Endothelial cell of umbilical vein (primary cell): ENCODE measurements at regions not wholly inside any gene's neighbourhood (a gene's known extent, or its start where the extent isn't known, plus 50 kb on each side); places are given as distances from the start of the nearest gene placed in this dataset.

Experiments
- BruUV-seq: library from RNA; stranded (reverse); fragments of 400-500 nt; replicated peaks from 2 replicates; lab custom pipeline; 2021; lab: Mats Ljungman, UMichigan
- CTCF ChIA-PET: fragments of 300-600, 350-600 bp; sonication (Branson Sonifier 250); formaldehyde crosslinking; loops from one replicate; lab custom pipeline; 2021; ENCODE audit warnings: antibody characterized with exemption, inconsistent platforms; lab: Charles Lee
- POLR2A ChIA-PET: fragments of 300-600, 350-600 bp; sonication (Branson Sonifier 250); formaldehyde crosslinking; loops from one replicate; lab custom pipeline; 2021; ENCODE audit warnings: antibody characterized with exemption, inconsistent platforms; lab: Charles Lee
- DNase-seq: peaks from one replicate; pipeline ENCODE4 v3.0.0-alpha.2; 2011; ENCODE audit warnings: low read depth, low spot score
- FAIRE-seq: peaks from 2 replicates; lab custom pipeline; 2011; peaks lifted over from hg19 to GRCh38; lab: Jason Lieb, UNC
- H2AFZ ChIP-seq: 2 replicates; pipeline ENCODE4 v1.6.0; 2012; ENCODE audit warnings: low read depth, low read length, control low read depth, inconsistent platforms
- H3K27ac ChIP-seq: 2 replicates; pipeline ENCODE4 v1.5.1; 2011; ENCODE audit warnings: low read depth, mild to moderate bottlenecking, control low read depth, low read length, moderate library complexity; ENCODE audit not compliant: insufficient read depth
- H3K27me3 ChIP-seq, 2 experiments: 2 replicates each; pipeline versions ENCODE4 v1.6.0 to v1.6.1; 2011; ENCODE audit warnings: low read length in 2 of 2, mixed read lengths in 1 of 2; ENCODE audit not compliant: control insufficient read depth in 2 of 2, insufficient read depth in 2 of 2
- H3K36me3 ChIP-seq, 2 experiments: 2 replicates in 1 of 2; 3 replicates in 1 of 2; pipeline ENCODE4 v1.5.1; 2011; ENCODE audit warnings: low read length in 2 of 2, mild to moderate bottlenecking in 1 of 2, moderate library complexity in 1 of 2; ENCODE audit not compliant: control insufficient read depth in 2 of 2, insufficient read depth in 2 of 2; ENCODE audit errors: extremely low read depth in 1 of 2
- H3K4me1 ChIP-seq: 3 replicates; pipeline ENCODE4 v1.5.1; 2011; ENCODE audit warnings: mild to moderate bottlenecking, low read length; ENCODE audit not compliant: control insufficient read depth, insufficient read depth; ENCODE audit errors: extremely low read depth
- H3K4me2 ChIP-seq: 2 replicates; pipeline ENCODE4 v1.6.1; 2011; ENCODE audit warnings: low read length, control low read depth, mixed read lengths; ENCODE audit not compliant: insufficient read depth
- H3K4me3 ChIP-seq, 3 experiments: fragments of 200-600 bp in 1 of 3; sonication (generic), shearing (Covaris generic) in 1 of 3; replicated peaks in 1 of 3; 2 replicates each; pipeline ENCODE4 v1.5.1; 2011 to 2016; ENCODE audit warnings: control low read depth in 3 of 3, low read length in 3 of 3, mild to moderate bottlenecking in 2 of 3, inconsistent platforms in 1 of 3, low read depth in 1 of 3, moderate library complexity in 1 of 3; ENCODE audit not compliant: insufficient read depth in 1 of 3
- H3K79me2 ChIP-seq: 2 replicates; pipeline ENCODE4 v1.6.0; 2012; ENCODE audit warnings: low read length, inconsistent platforms; ENCODE audit not compliant: control insufficient read depth, insufficient read depth
- H3K9ac ChIP-seq: replicated peaks from 2 replicates; pipeline ENCODE3; 2011; ENCODE audit warnings: low read length, control low read depth; ENCODE audit not compliant: insufficient read depth; ENCODE audit errors: extremely low read depth
- H3K9me1 ChIP-seq: replicated peaks from 3 replicates; pipeline ENCODE4 v1.6.0; 2011; ENCODE audit warnings: mild to moderate bottlenecking, low read length; ENCODE audit not compliant: control insufficient read depth, insufficient read depth; ENCODE audit errors: extremely low read depth
- H3K9me3 ChIP-seq: replicated peaks from 2 replicates; pipeline ENCODE4 v1.5.1; 2012; ENCODE audit warnings: low read length, inconsistent platforms; ENCODE audit not compliant: control insufficient read depth, insufficient read depth
- H4K20me1 ChIP-seq: replicated peaks from 2 replicates; pipeline ENCODE3; 2011; ENCODE audit warnings: mild to moderate bottlenecking, low read length; ENCODE audit not compliant: control insufficient read depth, insufficient read depth; ENCODE audit errors: extremely low read depth
- CTCF ChIP-seq, 2 donors: IDR thresholded peaks; 1 replicate in 1 of 2; 2 replicates in 1 of 2; pipeline ENCODE4 v1.5.1; 2011; ENCODE audit warnings: low read length in 2 of 2, mild to moderate bottlenecking in 2 of 2, moderate library complexity in 2 of 2, control low read depth in 1 of 2, inconsistent platforms in 1 of 2, low read depth in 1 of 2; ENCODE audit not compliant: insufficient read depth in 1 of 2; ENCODE audit errors: extremely low read depth in 1 of 2
- EZH2 ChIP-seq: IDR thresholded peaks from 2 replicates; pipeline ENCODE4 v1.6.1; 2012; ENCODE audit warnings: borderline replicate concordance, low read depth, mild to moderate bottlenecking, moderate library complexity, low read length, inconsistent platforms; ENCODE audit not compliant: severe bottlenecking
- FOS ChIP-seq: IDR thresholded peaks from 2 replicates; pipeline ENCODE4 v1.6.1; 2011; ENCODE audit warnings: mild to moderate bottlenecking, low read length, moderate library complexity, borderline replicate concordance; ENCODE audit not compliant: insufficient read depth
- GATA2 ChIP-seq: IDR thresholded peaks from 2 replicates; pipeline ENCODE4 v1.7.0; 2011; ENCODE audit warnings: low read depth, mild to moderate bottlenecking, moderate library complexity, mixed read lengths, low read length; ENCODE audit not compliant: insufficient read length, insufficient read depth
- JUN ChIP-seq: IDR thresholded peaks from 2 replicates; pipeline ENCODE4 v1.6.1; 2011; ENCODE audit warnings: borderline replicate concordance, low read depth; ENCODE audit not compliant: insufficient read length, insufficient read depth
- MAX ChIP-seq: IDR thresholded peaks from 2 replicates; pipeline ENCODE4 v1.6.1; 2011; ENCODE audit not compliant: insufficient read depth, insufficient read length
- MYC ChIP-seq: IDR thresholded peaks from one replicate; pipeline ENCODE4 v1.6.1; 2011; ENCODE audit warnings: mild to moderate bottlenecking, low read depth, low read length
- POLR2A ChIP-seq: IDR thresholded peaks from 2 replicates; pipeline ENCODE4 v1.6.1; 2012; ENCODE audit warnings: low read depth, mild to moderate bottlenecking, control low read depth, low read length
- POLR2AphosphoS5 ChIP-seq: IDR thresholded peaks from 2 replicates; pipeline ENCODE4 v1.6.1; 2012; ENCODE audit warnings: low read depth, mild to moderate bottlenecking, control low read depth, low read length, moderate library complexity; ENCODE audit not compliant: insufficient read depth
- dilution Hi-C: fragments of 300-500 bp; cut with MboI; formaldehyde crosslinking; loops from one replicate; pipeline ENCODE4 v1.15.0; 2019; ENCODE audit warnings: low sequenced_read_pairs; ENCODE audit not compliant: extremely low pct_ligation_motif_present
- intact Hi-C: fragments of 100-400 bp; cut with micrococcal nuclease; formaldehyde crosslinking; loops from one replicate; pipeline ENCODE4 v1.10.0; 2022

- dilution Hi-C loops: no loop called here
- no peaks in the 10 kb centered on the region for H3K9me3 ChIP-seq
- H3K4me2 ChIP-seq: no peak overlapping the region
- no peaks in the 10 kb centered on the region for H3K9me1 ChIP-seq
- no peak for DNase-seq
- no peaks in the 10 kb centered on the region for H3K27me3 ChIP-seq
- CTCF ChIA-PET: interaction anchor here (1.5 kb wide), 1 partner anchor 1186 kb away, joined by 11 read pairs; no protein-coding TSS in a partner anchor
- H2AFZ ChIP-seq: no peak overlapping the region
- H3K9ac ChIP-seq: no peak overlapping the region
- H3K27ac ChIP-seq: no peak overlapping the region
- H3K4me1 ChIP-seq: no peaks in the 10 kb centered on the region
- no peak for TF ChIP-seq POLR2AphosphoS5
- no peak for TF ChIP-seq EZH2
- no peak for TF ChIP-seq POLR2A
- no peak for TF ChIP-seq GATA2
- no peak for TF ChIP-seq JUN
- TF ChIP-seq MYC: no peak
- no peak for TF ChIP-seq MAX
- FAIRE-seq: no peak
- no peak overlapping the region for H3K4me3 ChIP-seq
- POLR2A ChIA-PET: no interaction called here
- H3K79me2 ChIP-seq: no peaks in the 10 kb centered on the region
- intact Hi-C loops: no loop called here
- no peaks in the 10 kb centered on the region for H3K36me3 ChIP-seq
- no peaks in the 10 kb centered on the region for H4K20me1 ChIP-seq
- BruUV-seq: no TSS peak
Measured at GRCh38 chr5:12292610-12293204, 388.5 kb upstream of the CTNND2 start.

GRCh38 chr5:12284604-12285003 lies 380.4 kb upstream of the CTNND2 start:
- TF ChIP-seq MAX (no peak), GATA2 (no peak), POLR2AphosphoS5 (no peak), POLR2A (no peak), MYC (no peak), EZH2 (no peak), JUN (no peak), CTCF (IDR thresholded peaks at IDR 0.05; ENCODE audit: extremely low read depth in 1 of 2, insufficient read depth in 1 of 2, low read depth in 1 of 2, low read length in 2 of 2) (no peak), FOS (no peak)
- FAIRE-seq (no peak), DNase-seq (no peak)
- Histone ChIP-seq H3K9me1 (no peaks in the 10 kb centered on the region), H3K4me3 (no peak overlapping the region), H3K4me1 (no peaks in the 10 kb centered on the region), H3K36me3 (no peaks in the 10 kb centered on the region), H3K27me3 (no peaks in the 10 kb centered on the region), H2AFZ (no peak overlapping the region), H3K27ac (no peak overlapping the region), H3K9me3 (no peaks in the 10 kb centered on the region), H3K9ac (no peak overlapping the region), H3K79me2 (no peaks in the 10 kb centered on the region), H3K4me2 (no peak overlapping the region), H4K20me1 (no peaks in the 10 kb centered on the region)
- no TSS peak for BruUV-seq
- intact Hi-C loops (no loop called here), dilution Hi-C loops (no loop called here)
- CTCF ChIA-PET: no interaction called here
- POLR2A ChIA-PET: no interaction called here
